Smooth muscle cell (in vitro differentiated cells): ENCODE measurements at regions not wholly inside any gene's neighbourhood (a gene's known extent, or its start where the extent isn't known, plus 50 kb on each side); places are given as distances from the start of the nearest gene placed in this dataset.

Experiments used
- DNase-seq: peaks from one replicate; lab custom pipeline; 2025; ENCODE audit not compliant: unreplicated experiment; lab: John Stamatoyannopoulos, UW
- H2AFZ ChIP-seq: fragments of 200-600 bp; sonication (generic); 2 replicates; pipeline ENCODE4 v1.6.0; 2016; ENCODE audit warnings: antibody characterized with exemption, low read depth, mild to moderate bottlenecking
- H3F3A ChIP-seq: fragments of 200-600 bp; sonication (generic); 2 replicates; pipeline ENCODE4 v1.6.0; 2017; ENCODE audit warnings: antibody characterized with exemption, low read depth
- H3K27ac ChIP-seq: fragments of 200-600 bp; sonication (generic); 2 replicates; pipeline ENCODE4 v1.5.1; 2016; ENCODE audit warnings: low read depth, mild to moderate bottlenecking
- H3K27me3 ChIP-seq: fragments of 200-600 bp; sonication (generic); 2 replicates; pipeline ENCODE4 v1.6.1; 2016; ENCODE audit warnings: low read depth, mild to moderate bottlenecking
- H3K36me3 ChIP-seq: fragments of 200-600 bp; sonication (generic); 2 replicates; pipeline ENCODE4 v1.5.1; 2016; ENCODE audit warnings: low read depth
- H3K4me1 ChIP-seq: fragments of 200-600 bp; sonication (generic); 2 replicates; pipeline ENCODE4 v1.5.1; 2016; ENCODE audit warnings: low read depth
- H3K4me2 ChIP-seq: fragments of 200-600 bp; sonication (generic); 2 replicates; pipeline ENCODE4 v1.6.0; 2016; ENCODE audit warnings: mild to moderate bottlenecking
- H3K4me3 ChIP-seq: fragments of 200-600 bp; sonication (generic); 2 replicates; pipeline ENCODE4 v1.5.1; 2016; ENCODE audit warnings: mild to moderate bottlenecking
- H3K79me2 ChIP-seq: fragments of 200-600 bp; sonication (generic); 2 replicates; pipeline ENCODE4 v1.6.0; 2016; ENCODE audit warnings: low read depth, mild to moderate bottlenecking
- H3K9ac ChIP-seq: fragments of 200-600 bp; sonication (generic); 2 replicates; pipeline ENCODE4 v1.6.0; 2016; ENCODE audit warnings: low read depth
- H3K9me3 ChIP-seq: fragments of 200-600 bp; sonication (generic); replicated peaks from 2 replicates; pipeline ENCODE4 v1.5.1; 2016; ENCODE audit warnings: low read depth
- H4K20me1 ChIP-seq: fragments of 200-600 bp; sonication (generic); 2 replicates; pipeline ENCODE4 v1.6.0; 2016; ENCODE audit warnings: low read depth
- WGBS: methylation state at CpG from one replicate; pipeline ENCODE4 v1.1.7; 2016; ENCODE audit warnings: low lambda C conversion rate; 5-methylcytosine and 5-hydroxymethylcytosine counted together
- TF ChIP-seq, protein P1 (sequence below): fragments of 200-600 bp; sonication (generic); IDR thresholded peaks from 2 replicates; pipeline ENCODE4 v1.5.1; 2017; ENCODE audit warnings: borderline replicate concordance, mild to moderate bottlenecking, antibody characterized with exemption; ENCODE audit not compliant: insufficient read depth, poor library complexity, severe bottlenecking

GRCh38 chr1:195866781-195867222, 741.4 kb downstream of the KCNT2 start:
- H3K9me3 ChIP-seq = no peaks in the 10 kb centered on the region
- 89% methylated on average over 1 of the region's 1 CpG for WGBS
- no peaks in the 10 kb centered on the region for H3K79me2 ChIP-seq
- no peak overlapping the region for H3K27ac ChIP-seq
- no peaks in the 10 kb centered on the region for H3F3A ChIP-seq
- H3K27me3 ChIP-seq = no peaks in the 10 kb centered on the region
- no peak overlapping the region for H3K9ac ChIP-seq
- no peaks in the 10 kb centered on the region for H4K20me1 ChIP-seq
- no peaks in the 10 kb centered on the region for H3K36me3 ChIP-seq
- no peak overlapping the region for H3K4me3 ChIP-seq
- H3K4me2 ChIP-seq = no peak overlapping the region
- H3K4me1 ChIP-seq = no peaks in the 10 kb centered on the region
- no peak overlapping the region for H2AFZ ChIP-seq
- DNase-seq = no peak
- TF ChIP-seq, protein P1, sequence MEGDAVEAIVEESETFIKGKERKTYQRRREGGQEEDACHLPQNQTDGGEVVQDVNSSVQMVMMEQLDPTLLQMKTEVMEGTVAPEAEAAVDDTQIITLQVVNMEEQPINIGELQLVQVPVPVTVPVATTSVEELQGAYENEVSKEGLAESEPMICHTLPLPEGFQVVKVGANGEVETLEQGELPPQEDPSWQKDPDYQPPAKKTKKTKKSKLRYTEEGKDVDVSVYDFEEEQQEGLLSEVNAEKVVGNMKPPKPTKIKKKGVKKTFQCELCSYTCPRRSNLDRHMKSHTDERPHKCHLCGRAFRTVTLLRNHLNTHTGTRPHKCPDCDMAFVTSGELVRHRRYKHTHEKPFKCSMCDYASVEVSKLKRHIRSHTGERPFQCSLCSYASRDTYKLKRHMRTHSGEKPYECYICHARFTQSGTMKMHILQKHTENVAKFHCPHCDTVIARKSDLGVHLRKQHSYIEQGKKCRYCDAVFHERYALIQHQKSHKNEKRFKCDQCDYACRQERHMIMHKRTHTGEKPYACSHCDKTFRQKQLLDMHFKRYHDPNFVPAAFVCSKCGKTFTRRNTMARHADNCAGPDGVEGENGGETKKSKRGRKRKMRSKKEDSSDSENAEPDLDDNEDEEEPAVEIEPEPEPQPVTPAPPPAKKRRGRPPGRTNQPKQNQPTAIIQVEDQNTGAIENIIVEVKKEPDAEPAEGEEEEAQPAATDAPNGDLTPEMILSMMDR = no peak

GRCh38 chr1:195866091-195866780, 742.0 kb downstream of the KCNT2 start:
- no peak overlapping the region for H3K27ac ChIP-seq
- no peak overlapping the region for H3K4me3 ChIP-seq
- H3K36me3 ChIP-seq = no peaks in the 10 kb centered on the region
- H3K4me2 ChIP-seq = no peak overlapping the region
- H3K9me3 ChIP-seq = no peaks in the 10 kb centered on the region
- no peak overlapping the region for H2AFZ ChIP-seq
- H3K79me2 ChIP-seq = no peaks in the 10 kb centered on the region
- no peak for DNase-seq
- no peaks in the 10 kb centered on the region for H3F3A ChIP-seq
- no peak overlapping the region for H3K9ac ChIP-seq
- no peaks in the 10 kb centered on the region for H3K27me3 ChIP-seq
- 88% methylated on average over 6 of the region's 6 CpGs for WGBS
- no peaks in the 10 kb centered on the region for H4K20me1 ChIP-seq
- TF ChIP-seq, protein P1 = no peak
- no peaks in the 10 kb centered on the region for H3K4me1 ChIP-seq

DNA sequence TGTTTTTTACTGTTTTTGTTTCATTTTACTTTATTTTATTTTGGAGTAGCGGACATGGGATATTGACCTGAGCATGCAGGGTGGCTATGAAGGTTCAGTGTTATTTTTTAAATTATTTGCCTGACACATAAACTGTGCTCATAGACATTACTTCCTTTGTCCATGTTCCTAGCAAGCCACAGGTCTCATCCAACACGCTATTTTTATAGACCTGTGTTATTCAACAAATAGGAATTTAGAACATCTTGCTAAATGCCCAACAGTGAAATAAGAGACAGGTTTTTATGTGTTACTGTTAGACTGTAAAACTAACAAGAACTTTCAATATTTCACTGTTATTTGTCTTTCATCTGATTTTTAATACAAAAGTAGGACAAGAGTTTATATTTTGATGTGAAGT, 756.4 kb downstream of the KCNT2 start:
- Histone ChIP-seq H3K27ac (no peak overlapping the region), H3K4me2 (no peak overlapping the region), H2AFZ (no peak overlapping the region), H3F3A (no peaks in the 10 kb centered on the region), H3K79me2 (no peaks in the 10 kb centered on the region), H3K36me3 (no peaks in the 10 kb centered on the region), H3K9me3 (no peaks in the 10 kb centered on the region), H3K4me1 (no peaks in the 10 kb centered on the region), H3K4me3 (no peak overlapping the region), H4K20me1 (no peaks in the 10 kb centered on the region), H3K9ac (no peak overlapping the region), H3K27me3 (no peaks in the 10 kb centered on the region)
- DNase-seq = no peak
- 74% methylated on average over 2 of the region's 2 CpGs for WGBS
- TF ChIP-seq, protein P1 = no peak

DNA sequence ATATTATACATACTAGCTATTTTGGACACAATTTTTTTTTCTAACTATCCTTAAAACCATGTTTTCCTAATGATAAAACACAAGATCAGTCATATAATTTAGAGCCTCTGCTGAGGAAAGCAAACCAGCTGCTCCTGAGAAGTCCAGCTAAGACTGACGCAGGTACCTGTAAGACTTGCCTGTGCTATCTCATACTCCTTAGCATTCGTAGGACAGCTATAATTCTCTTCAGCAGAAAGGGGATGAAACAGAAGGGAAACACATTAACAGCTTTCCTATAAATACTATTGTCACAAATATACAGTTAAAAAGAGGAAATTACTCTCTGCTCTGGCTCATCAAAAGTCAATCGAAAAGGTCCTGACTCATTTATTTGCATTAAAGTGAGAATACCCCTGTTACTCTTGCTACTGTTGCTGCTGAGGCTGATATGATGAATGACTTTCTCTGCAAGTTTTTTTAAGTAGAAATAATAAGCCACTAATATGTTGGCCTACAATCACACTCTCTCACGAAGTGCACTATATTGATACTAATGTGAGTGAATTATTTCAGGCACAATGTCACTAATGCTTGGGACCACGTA, 757.1 kb downstream of the KCNT2 start:
- H3K9ac ChIP-seq = no peak overlapping the region
- H4K20me1 ChIP-seq = no peaks in the 10 kb centered on the region
- no peak overlapping the region for H3K4me2 ChIP-seq
- 65% methylated on average over 5 of the region's 5 CpGs for WGBS
- H3K79me2 ChIP-seq = no peaks in the 10 kb centered on the region
- H3K36me3 ChIP-seq = no peaks in the 10 kb centered on the region
- H3K4me3 ChIP-seq = no peak overlapping the region
- H3F3A ChIP-seq = no peaks in the 10 kb centered on the region
- H3K27me3 ChIP-seq = no peaks in the 10 kb centered on the region
- no peaks in the 10 kb centered on the region for H3K4me1 ChIP-seq
- no peak overlapping the region for H3K27ac ChIP-seq
- DNase-seq = no peak
- TF ChIP-seq, protein P1 = no peak
- H3K9me3 ChIP-seq = no peaks in the 10 kb centered on the region
- H2AFZ ChIP-seq = no peak overlapping the region
